Gastroesophageal sphincter (tissue), 3 donors: ENCODE measurements at regions not wholly inside any gene's neighbourhood (a gene's known extent, or its start where the extent isn't known, plus 50 kb on each side); places are given as distances from the start of the nearest gene placed in this dataset.
"Not testable (repeated sequence)": the region's sequence is repeated elsewhere in the genome, so short reads cannot be mapped to it uniquely, and the experiment has no call there.

Experiments
- CTCF ChIP-seq, 4 experiments: fragments of 200-600 bp in 2 of 4; fragments of 450-650 bp in 2 of 4; sonication (generic) in 1 of 4; IDR thresholded peaks; one replicate each; pipeline ENCODE4 v1.5.1; 2017 to 2019; ENCODE audit warnings: antibody characterized with exemption in 4 of 4, mild to moderate bottlenecking in 2 of 4, moderate library complexity in 2 of 4
- EP300 ChIP-seq: sonication (generic); formaldehyde crosslinking; IDR thresholded peaks from one replicate; pipeline ENCODE4 v1.6.1; 2017; ENCODE audit warnings: antibody characterized with exemption, mild to moderate bottlenecking
- POLR2A ChIP-seq, 2 donors: fragments of 450-650 bp; IDR thresholded peaks; one replicate each; pipeline ENCODE4 v1.6.1; 2017; ENCODE audit warnings: antibody characterized with exemption in 2 of 2, mild to moderate bottlenecking in 2 of 2, moderate library complexity in 1 of 2

- not testable (repeated sequence) for TF ChIP-seq EP300; CTCF (IDR thresholded peaks at IDR 0.05); POLR2A (IDR thresholded peaks at IDR 0.05)
Measured at GRCh38 chr15:79652972-79653371, 220.8 kb downstream of the MINAR1 start.
